Pancreas (tissue), 10 donors: ENCODE measurements at regions not wholly inside any gene's neighbourhood (a gene's known extent, or its start where the extent isn't known, plus 50 kb on each side); places are given as distances from the start of the nearest gene placed in this dataset.
A peak's percentile ranks its signal among the peaks of the same experiment; 100 is the strongest.

Experiments used
- ATAC-seq, 4 donors: fragments of 200-7000 bp; cut with Tn5 transposase; one replicate each; pipeline versions ENCODE4 v1.8.0 to v1.9.1; 2020; ENCODE audit warnings: mild to moderate bottlenecking in 4 of 4, moderate library complexity in 4 of 4
- DNase-seq, 6 donors: peaks; one replicate each; pipeline ENCODE4 v3.0.0-alpha.2; 2020
- FAIRE-seq: peaks from 2 replicates; lab custom pipeline; 2012; peaks lifted over from hg19 to GRCh38; lab: Jason Lieb, UNC
- H3K27ac ChIP-seq, 4 donors: fragments of 200-600 bp; sonication (generic); 1 replicate in 3 of 4; 2 replicates in 1 of 4; pipeline versions ENCODE4 v1.5.0 to v1.8.0; 2020
- H3K27me3 ChIP-seq, 4 donors: fragments of 200-600 bp; one replicate each; pipeline ENCODE4 v1.8.0; 2021
- H3K36me3 ChIP-seq, 3 donors: fragments of 200-600 bp; sonication (generic) in 1 of 3; one replicate each; pipeline versions ENCODE4 v1.5.0 to v1.8.0; 2020 to 2021
- H3K4me1 ChIP-seq, 3 donors: fragments of 200-600 bp; one replicate each; pipeline ENCODE4 v1.8.0; 2021
- H3K4me3 ChIP-seq, 4 donors: fragments of 200-600 bp; sonication (generic) in 2 of 4; one replicate each; pipeline versions ENCODE4 v1.5.0 to v1.8.0; 2020 to 2021
- H3K9me3 ChIP-seq, 4 donors: fragments of 200-600 bp; one replicate each; pipeline ENCODE4 v1.8.0; 2021
- WGBS, 2 donors: extraction: QIAGEN DNeasy Blood & Tissue Kit; methylation state at CpG; one replicate each; pipeline ENCODE4 v1.1.7; 2013; 5-methylcytosine and 5-hydroxymethylcytosine counted together
- intact Hi-C, 3 donors: fragments of 100-400 bp; cut with DNase I; formaldehyde crosslinking; loops; one replicate each; pipeline versions ENCODE4 v1.11.1 to v1.14.2; 2022
- TF ChIP-seq, protein P1 (sequence below), 4 donors: fragments of 200-600 bp; sonication (generic) in 3 of 4; IDR thresholded peaks; one replicate each; pipeline versions ENCODE4 v1.5.0 to v1.8.0; 2021; ENCODE audit warnings: antibody characterized with exemption in 4 of 4
- donor health status: healthy with polysubstance abuse.
- donor health status: DM: no; HTN: no; CAD: no; lungs with moderate emphysema.
- donor health status: DM: no; HTN: no; CAD: no.
- donor health status: control.
- donor health status: control.
- donor health status: Bipolar disorder and iron deficiency.
- donor health status: DM: yes; HTN: yes; CAD: no.
- donor health status: DM: no; HTN: no; CAD: no.
- donor health status: DM: no; HTN: no; CAD: no.
- donor health status: DM: yes; HTN: yes; CAD: no.

DNA sequence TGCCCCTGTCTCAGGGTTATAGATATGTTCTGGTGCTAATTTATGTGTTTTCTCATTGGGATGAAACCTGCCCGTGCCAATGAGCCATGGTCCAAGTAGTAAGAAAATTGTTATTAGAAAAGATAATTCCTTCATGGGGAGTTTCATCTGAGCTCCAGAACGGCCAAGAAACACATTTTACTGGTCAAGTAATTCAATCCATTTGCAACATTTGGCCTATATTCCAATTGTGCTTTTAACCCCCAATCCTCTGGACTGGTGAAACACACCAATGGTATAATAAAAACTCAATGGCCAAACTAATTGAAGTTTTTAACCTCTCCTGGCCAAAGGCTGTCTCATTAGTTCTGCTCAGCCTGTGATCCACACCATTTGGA is 53.7 kb upstream of the XCR1 start:
- ATAC-seq (no peak), FAIRE-seq (no peak), DNase-seq (no peak)
- no peak overlapping the region for H3K4me3 ChIP-seq
- WGBS, 2 donors: 41 to 50% methylated on average over 2 of the region's 2 CpGs
- no peaks in the 10 kb centered on the region for H3K9me3 ChIP-seq
- intact Hi-C loops: loop anchor here in 2 of 3 donors (10.0 kb wide), 3 partner anchors 146 to 316 kb away; partner anchors contain the start of gene CCR5 (in 1 of the 2)
- no peaks in the 10 kb centered on the region for H3K36me3 ChIP-seq
- H3K27ac ChIP-seq: no peak overlapping the region
- H3K4me1 ChIP-seq: no peaks in the 10 kb centered on the region
- TF ChIP-seq, protein P1, sequence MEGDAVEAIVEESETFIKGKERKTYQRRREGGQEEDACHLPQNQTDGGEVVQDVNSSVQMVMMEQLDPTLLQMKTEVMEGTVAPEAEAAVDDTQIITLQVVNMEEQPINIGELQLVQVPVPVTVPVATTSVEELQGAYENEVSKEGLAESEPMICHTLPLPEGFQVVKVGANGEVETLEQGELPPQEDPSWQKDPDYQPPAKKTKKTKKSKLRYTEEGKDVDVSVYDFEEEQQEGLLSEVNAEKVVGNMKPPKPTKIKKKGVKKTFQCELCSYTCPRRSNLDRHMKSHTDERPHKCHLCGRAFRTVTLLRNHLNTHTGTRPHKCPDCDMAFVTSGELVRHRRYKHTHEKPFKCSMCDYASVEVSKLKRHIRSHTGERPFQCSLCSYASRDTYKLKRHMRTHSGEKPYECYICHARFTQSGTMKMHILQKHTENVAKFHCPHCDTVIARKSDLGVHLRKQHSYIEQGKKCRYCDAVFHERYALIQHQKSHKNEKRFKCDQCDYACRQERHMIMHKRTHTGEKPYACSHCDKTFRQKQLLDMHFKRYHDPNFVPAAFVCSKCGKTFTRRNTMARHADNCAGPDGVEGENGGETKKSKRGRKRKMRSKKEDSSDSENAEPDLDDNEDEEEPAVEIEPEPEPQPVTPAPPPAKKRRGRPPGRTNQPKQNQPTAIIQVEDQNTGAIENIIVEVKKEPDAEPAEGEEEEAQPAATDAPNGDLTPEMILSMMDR (IDR thresholded peaks at IDR 0.05): no peak
- no peaks in the 10 kb centered on the region for H3K27me3 ChIP-seq

DNA sequence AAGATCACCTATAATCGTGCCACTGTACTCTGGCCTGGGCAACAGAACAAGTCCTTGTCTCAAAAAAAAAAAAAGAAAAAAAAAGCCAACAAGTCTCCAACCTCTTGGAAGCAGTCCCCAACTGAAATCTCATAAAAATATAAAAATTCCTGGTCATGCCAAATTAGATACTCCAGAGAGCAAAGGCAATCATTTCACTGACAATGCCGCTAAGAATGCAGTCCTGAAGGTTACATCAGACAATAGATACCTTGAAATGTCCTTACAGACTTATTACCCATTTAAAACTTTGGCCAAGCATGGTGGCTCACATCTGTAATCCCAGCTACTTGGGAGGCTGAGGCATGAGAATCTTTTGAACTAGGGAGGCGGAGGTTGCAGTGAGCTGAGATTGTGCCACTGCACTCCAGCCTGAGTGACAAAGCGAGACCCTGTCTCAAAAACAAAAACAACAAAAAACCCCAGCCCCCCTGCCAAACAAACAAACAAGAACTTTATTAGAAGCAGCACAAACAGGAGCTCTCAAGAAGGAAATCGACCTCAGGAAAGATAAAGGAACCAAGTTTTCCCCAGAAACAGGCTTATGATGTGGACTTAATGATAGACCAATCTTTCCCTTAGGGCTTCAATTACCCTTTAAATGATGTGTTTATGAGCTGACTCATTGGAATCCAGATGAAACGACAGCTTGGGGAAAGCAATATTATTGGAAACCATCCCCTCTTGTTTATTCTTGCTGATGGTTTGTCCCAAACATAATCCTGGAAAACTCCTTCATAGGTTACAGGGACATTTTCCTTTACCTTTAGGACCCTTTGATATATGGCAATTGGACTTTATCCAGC is 53.1 kb upstream of the XCR1 start:
- intact Hi-C loops: loop anchor here in 2 of 3 donors (10.0 kb wide), 3 partner anchors 146 to 316 kb away; partner anchors contain the start of gene CCR5 (in 1 of the 2)
- DNase-seq (no peak), FAIRE-seq (no peak), ATAC-seq (no peak)
- Histone ChIP-seq H3K9me3 (no peaks in the 10 kb centered on the region), H3K36me3 (no peaks in the 10 kb centered on the region), H3K27ac (no peak overlapping the region), H3K4me3 (no peak overlapping the region), H3K4me1 (no peaks in the 10 kb centered on the region), H3K27me3 (no peaks in the 10 kb centered on the region)
- WGBS, 2 donors: 62 to 72% methylated on average over 6 of the region's 6 CpGs
- TF ChIP-seq, protein P1 (IDR thresholded peaks at IDR 0.05): no peak

DNA sequence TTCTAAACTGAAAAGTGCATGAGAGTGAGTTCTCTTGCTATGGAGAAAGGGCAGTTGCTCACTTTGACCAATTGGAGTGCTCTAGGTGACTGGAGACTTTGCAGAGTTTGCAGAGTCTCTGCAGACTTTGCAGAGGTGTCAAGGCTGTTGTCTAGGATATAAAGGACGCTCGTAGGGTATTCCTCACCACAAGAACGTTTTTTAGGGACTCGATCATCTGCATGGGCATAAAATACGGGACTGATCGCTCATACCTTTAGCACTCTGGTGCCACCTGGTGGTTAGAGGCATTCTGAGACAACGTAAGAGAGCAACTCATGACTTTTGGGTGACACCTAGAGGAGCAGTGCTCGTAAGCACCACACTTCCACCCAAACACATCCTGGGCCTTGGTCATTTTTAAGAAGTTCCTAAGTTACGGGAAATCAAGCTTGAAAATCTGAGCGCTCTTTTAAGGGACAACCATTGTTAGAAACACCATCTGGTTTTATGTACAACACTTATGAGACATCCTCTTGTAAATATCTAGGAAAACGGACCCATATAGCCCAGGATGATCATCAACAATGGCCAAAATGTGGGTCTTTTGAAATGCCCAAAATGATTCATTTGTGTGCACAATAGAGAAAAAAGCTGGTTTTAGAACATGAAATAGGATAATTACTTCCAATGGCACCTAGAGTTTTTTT is 51.6 kb upstream of the XCR1 start:
- intact Hi-C loops: loop anchor here in 2 of 3 donors (5.0 kb wide), 1 partner anchor 142 kb away; no protein-coding TSS in a partner anchor
- ATAC-seq (peak; percentile 97 to 100 (median 100)), FAIRE-seq (peak; percentile 59), DNase-seq (peak; percentile 59 to 92 (median 84))
- H3K4me1 ChIP-seq: no peaks in the 10 kb centered on the region
- no peaks in the 10 kb centered on the region for H3K9me3 ChIP-seq
- no peak overlapping the region for H3K27ac ChIP-seq
- WGBS, 2 donors: 8 to 10% methylated on average over 11 of the region's 11 CpGs
- peak overlapping the region in 1 of 4 donors; percentile 10 for H3K4me3 ChIP-seq
- H3K27me3 ChIP-seq: no peaks in the 10 kb centered on the region
- TF ChIP-seq, protein P1 (IDR thresholded peaks at IDR 0.05): peak; percentile 85 to 97 (median 91)
- H3K36me3 ChIP-seq: no peaks in the 10 kb centered on the region
